Neural progenitor cell (in vitro differentiated cells): ENCODE measurements at regions not wholly inside any gene's neighbourhood (a gene's known extent, or its start where the extent isn't known, plus 50 kb on each side); places are given as distances from the start of the nearest gene placed in this dataset.

Experiments
- CTCF ChIP-seq: fragments of 200-600 bp; sonication (generic); IDR thresholded peaks from 2 replicates; pipeline ENCODE4 v1.5.1; 2017; ENCODE audit warnings: antibody characterized with exemption, mild to moderate bottlenecking
- EZH2 ChIP-seq: fragments of 200-600 bp; sonication (generic); IDR thresholded peaks from 2 replicates; pipeline ENCODE4 v1.6.1; 2017; ENCODE audit warnings: antibody characterized with exemption, mild to moderate bottlenecking, moderate library complexity
- EZH2phosphoT487 ChIP-seq: fragments of 200-600 bp; sonication (generic); IDR thresholded peaks from 2 replicates; pipeline ENCODE4 v1.6.1; 2017; ENCODE audit warnings: antibody characterized with exemption

- TF ChIP-seq CTCF (no peak), EZH2 (no peak), EZH2phosphoT487 (no peak)
Observed at GRCh38 chr15:95410757-95411156, 919.7 kb upstream of the NR2F2 start.
